ENCODE measurements at regions not wholly inside any gene's neighbourhood (a gene's known extent, or its start where the extent isn't known, plus 50 kb on each side); places are given as distances from the start of the nearest gene placed in this dataset.
A peak's percentile ranks its signal among the peaks of the same experiment; 100 is the strongest.
"Not testable (repeated sequence)": the region's sequence is repeated elsewhere in the genome, so short reads cannot be mapped to it uniquely, and the experiment has no call there.

GRCh38 chr3:72627271-72627670 is 221.0 kb downstream of the SHQ1 start:
- no peak for DNase-seq

GRCh38 chr3:72625602-72626337 is 222.5 kb downstream of the SHQ1 start:
- DNase-seq, result no peak

- no peak for DNase-seq
These were observed 223.6 kb downstream of the SHQ1 start for GRCh38 chr3:72624656-72625055.

- no peak for DNase-seq
These were observed 229.5 kb downstream of the SHQ1 start for GRCh38 chr3:72618739-72619138.

- no peak for DNase-seq
These were observed 230.7 kb downstream of the SHQ1 start for GRCh38 chr3:72617424-72618024.

GRCh38 chr3:72615776-72616175 is 232.5 kb downstream of the SHQ1 start:
- no peak for DNase-seq

- DNase-seq, result no peak
These were observed 233.1 kb downstream of the SHQ1 start for GRCh38 chr3:72615182-72615581.

GRCh38 chr3:72614394-72615074 is 233.7 kb downstream of the SHQ1 start:
- no peak for DNase-seq

GRCh38 chr3:72613871-72614270 is 234.4 kb downstream of the SHQ1 start:
- no peak for DNase-seq

GRCh38 chr3:72609114-72609513 is 239.1 kb downstream of the SHQ1 start:
- not testable (repeated sequence) for DNase-seq

GRCh38 chr3:72606005-72606800 is 242.0 kb downstream of the SHQ1 start:
- DNase-seq, result no peak

- DNase-seq, result peak in 1 of 3 donors; percentile 43
These were observed 243.9 kb downstream of the SHQ1 start for GRCh38 chr3:72604328-72604727.

- no peak for DNase-seq
These were observed 246.1 kb downstream of the SHQ1 start for GRCh38 chr3:72601983-72602750.

GRCh38 chr3:72601060-72601459 is 247.2 kb downstream of the SHQ1 start:
- peak in 2 of 3 donors; percentile 9 to 37 for DNase-seq

GRCh38 chr3:72597756-72598195 is 250.5 kb downstream of the SHQ1 start:
- DNase-seq, result no peak

- DNase-seq, result no peak
These were observed 251.2 kb downstream of the SHQ1 start for GRCh38 chr3:72597043-72597442.

- no peak for DNase-seq
These were observed 252.2 kb downstream of the SHQ1 start for GRCh38 chr3:72595927-72596610.

GRCh38 chr3:72595376-72595775 is 252.9 kb downstream of the SHQ1 start:
- no peak for DNase-seq

GRCh38 chr3:72594615-72595215 is 253.5 kb downstream of the SHQ1 start:
- DNase-seq, result no peak

- DNase-seq, result peak in 2 of 3 donors; percentile 4 to 30
These were observed 254.3 kb downstream of the SHQ1 start for GRCh38 chr3:72593881-72594397.

Data from muscle of back (tissue), 3 donors.